ENCODE measurements at regions not wholly inside any gene's neighbourhood (a gene's known extent, or its start where the extent isn't known, plus 50 kb on each side); places are given as distances from the start of the nearest gene placed in this dataset.
A peak's percentile ranks its signal among the peaks of the same experiment; 100 is the strongest.

DNA sequence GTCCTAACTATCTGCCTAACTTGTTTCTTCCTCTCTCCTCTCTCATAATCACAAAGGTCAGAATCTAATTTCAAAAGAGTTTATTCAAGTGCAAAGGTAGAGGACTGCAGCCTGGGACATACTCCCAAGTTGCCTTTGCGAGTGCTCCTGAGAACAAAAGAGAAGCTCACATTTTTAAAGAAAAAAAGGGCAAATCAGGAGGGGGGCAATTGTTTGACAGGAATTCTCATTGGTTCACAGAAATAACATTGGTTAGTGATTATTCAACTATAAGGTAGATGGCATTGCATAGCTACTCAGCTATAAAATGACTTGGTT is 108.1 kb upstream of the RAI14 start:
- H3K4me1 ChIP-seq (ENCODE audit: low read length), result peaks cover 11% of the 10 kb centered on the region
- H3K4me2 ChIP-seq (ENCODE audit: low read length), result no peak overlapping the region
- H3K9me3 ChIP-seq (ENCODE audit: insufficient read depth, low read length), result peaks cover 15% of the 10 kb centered on the region
- H3K9ac ChIP-seq (ENCODE audit: low read length), result no peak overlapping the region
- no peak for TF ChIP-seq EZH2phosphoT487 (IDR thresholded peaks at IDR 0.05; ENCODE audit: low read depth)
- TF ChIP-seq, protein P1, sequence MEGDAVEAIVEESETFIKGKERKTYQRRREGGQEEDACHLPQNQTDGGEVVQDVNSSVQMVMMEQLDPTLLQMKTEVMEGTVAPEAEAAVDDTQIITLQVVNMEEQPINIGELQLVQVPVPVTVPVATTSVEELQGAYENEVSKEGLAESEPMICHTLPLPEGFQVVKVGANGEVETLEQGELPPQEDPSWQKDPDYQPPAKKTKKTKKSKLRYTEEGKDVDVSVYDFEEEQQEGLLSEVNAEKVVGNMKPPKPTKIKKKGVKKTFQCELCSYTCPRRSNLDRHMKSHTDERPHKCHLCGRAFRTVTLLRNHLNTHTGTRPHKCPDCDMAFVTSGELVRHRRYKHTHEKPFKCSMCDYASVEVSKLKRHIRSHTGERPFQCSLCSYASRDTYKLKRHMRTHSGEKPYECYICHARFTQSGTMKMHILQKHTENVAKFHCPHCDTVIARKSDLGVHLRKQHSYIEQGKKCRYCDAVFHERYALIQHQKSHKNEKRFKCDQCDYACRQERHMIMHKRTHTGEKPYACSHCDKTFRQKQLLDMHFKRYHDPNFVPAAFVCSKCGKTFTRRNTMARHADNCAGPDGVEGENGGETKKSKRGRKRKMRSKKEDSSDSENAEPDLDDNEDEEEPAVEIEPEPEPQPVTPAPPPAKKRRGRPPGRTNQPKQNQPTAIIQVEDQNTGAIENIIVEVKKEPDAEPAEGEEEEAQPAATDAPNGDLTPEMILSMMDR (IDR thresholded peaks at IDR 0.05; ENCODE audit: low read depth, low read length), result no peak
- no peaks in the 10 kb centered on the region for H3K79me2 ChIP-seq (ENCODE audit: low read length)
- no peaks in the 10 kb centered on the region for H4K20me1 ChIP-seq (ENCODE audit: insufficient read depth, low read length)
- peaks cover 14% of the 10 kb centered on the region for H3K36me3 ChIP-seq (replicated peaks; ENCODE audit: low read depth, low read length)
- no peak overlapping the region for H3K27ac ChIP-seq (ENCODE audit: low read length)
- no peak overlapping the region for H2AFZ ChIP-seq (ENCODE audit: low read depth, low read length)
- H3K4me3 ChIP-seq (ENCODE audit: low read length), result no peak overlapping the region
- H3K27me3 ChIP-seq (ENCODE audit: low read depth, low read length), result no peaks in the 10 kb centered on the region

DNA sequence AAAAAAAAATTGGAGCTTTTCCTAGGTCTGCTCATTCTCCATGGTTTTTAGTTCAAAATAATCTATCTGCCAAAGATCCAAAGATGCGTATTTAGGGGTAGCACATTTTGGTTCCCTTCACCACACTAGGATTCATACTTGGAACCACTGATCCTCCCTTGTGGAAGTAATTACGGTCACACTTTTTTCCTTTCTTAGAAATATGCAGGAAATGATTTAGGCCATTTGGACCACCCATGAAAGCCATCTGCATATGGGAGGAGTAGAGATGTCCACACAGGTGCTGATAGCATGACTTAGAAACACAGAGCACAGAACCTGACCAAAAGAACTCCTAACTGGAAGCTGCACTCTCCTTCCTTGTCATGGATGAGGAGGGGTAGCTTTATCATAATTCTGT is 105.9 kb upstream of the RAI14 start:
- Histone ChIP-seq H4K20me1 (ENCODE audit: insufficient read depth, low read length) (no peaks in the 10 kb centered on the region), H3K4me2 (ENCODE audit: low read length) (no peak overlapping the region), H3K27ac (ENCODE audit: low read length) (no peak overlapping the region), H3K36me3 (replicated peaks; ENCODE audit: low read depth, low read length) (peaks cover 9% of the 10 kb centered on the region), H3K79me2 (ENCODE audit: low read length) (no peaks in the 10 kb centered on the region), H3K9me3 (ENCODE audit: insufficient read depth, low read length) (peaks cover 15% of the 10 kb centered on the region), H3K4me3 (ENCODE audit: low read length) (no peak overlapping the region), H3K4me1 (ENCODE audit: low read length) (peaks cover 13% of the 10 kb centered on the region), H3K27me3 (ENCODE audit: low read depth, low read length) (no peaks in the 10 kb centered on the region), H2AFZ (ENCODE audit: low read depth, low read length) (no peak overlapping the region), H3K9ac (ENCODE audit: low read length) (no peak overlapping the region)
- TF ChIP-seq, protein P1 (IDR thresholded peaks at IDR 0.05; ENCODE audit: low read depth, low read length), result no peak

DNA sequence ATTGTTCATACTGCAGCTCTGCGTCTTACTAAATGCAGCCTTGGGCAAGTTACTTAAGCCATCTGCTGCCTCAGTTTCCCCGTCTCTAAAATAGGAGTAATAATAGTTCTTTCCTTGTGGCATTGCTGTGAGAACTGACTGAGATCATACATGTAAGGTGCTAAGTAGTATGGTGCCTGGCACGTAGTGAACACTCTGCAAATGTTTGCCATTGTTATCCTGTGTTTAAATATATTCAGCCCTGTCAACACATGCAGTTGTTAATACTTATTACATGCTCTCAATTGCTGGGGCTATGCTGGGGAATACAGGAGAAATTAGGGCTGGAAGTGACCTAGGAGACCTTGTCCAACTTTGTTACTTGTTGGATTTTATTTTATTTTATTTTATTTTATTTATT is 105.2 kb upstream of the RAI14 start:
- H3K4me2 ChIP-seq (ENCODE audit: low read length), result no peak overlapping the region
- TF ChIP-seq, protein P1 (IDR thresholded peaks at IDR 0.05; ENCODE audit: low read depth, low read length), result no peak
- TF ChIP-seq EZH2phosphoT487 (IDR thresholded peaks at IDR 0.05; ENCODE audit: low read depth), result no peak
- peaks cover 20% of the 10 kb centered on the region for H3K4me1 ChIP-seq (ENCODE audit: low read length)
- H3K9me3 ChIP-seq (ENCODE audit: insufficient read depth, low read length), result peaks cover 14% of the 10 kb centered on the region
- peaks cover 7% of the 10 kb centered on the region for H3K36me3 ChIP-seq (replicated peaks; ENCODE audit: low read depth, low read length)
- H2AFZ ChIP-seq (ENCODE audit: low read depth, low read length), result no peak overlapping the region
- no peaks in the 10 kb centered on the region for H3K27me3 ChIP-seq (ENCODE audit: low read depth, low read length)
- H4K20me1 ChIP-seq (ENCODE audit: insufficient read depth, low read length), result no peaks in the 10 kb centered on the region
- H3K9ac ChIP-seq (ENCODE audit: low read length), result no peak overlapping the region
- H3K4me3 ChIP-seq (ENCODE audit: low read length), result no peak overlapping the region
- no peak overlapping the region for H3K27ac ChIP-seq (ENCODE audit: low read length)
- H3K79me2 ChIP-seq (ENCODE audit: low read length), result no peaks in the 10 kb centered on the region

DNA sequence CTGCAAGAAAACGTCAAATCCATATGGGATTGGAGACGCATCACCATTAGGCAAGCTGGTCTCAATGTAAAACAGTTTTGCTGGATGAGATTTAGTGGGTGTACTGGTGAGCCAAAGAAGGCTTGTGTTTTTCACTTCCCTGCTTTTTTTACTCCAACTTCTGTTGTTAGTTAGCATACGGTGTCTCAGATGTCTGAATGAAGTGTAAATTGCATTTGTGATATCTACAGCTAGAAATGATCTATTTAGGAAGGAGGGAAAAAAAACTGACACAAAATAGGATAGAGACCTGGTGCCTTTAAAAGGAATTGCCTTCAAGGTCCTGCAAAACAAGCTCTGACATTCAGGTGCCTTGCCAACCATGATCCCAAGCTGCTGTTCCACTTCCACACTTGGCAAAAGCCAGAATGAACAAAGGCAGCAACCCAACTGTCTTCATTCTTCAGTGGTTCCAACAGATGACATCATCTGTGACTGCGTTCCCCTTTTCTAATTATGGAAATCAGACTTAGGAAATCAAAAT is 104.2 kb upstream of the RAI14 start:
- TF ChIP-seq, protein P1 (IDR thresholded peaks at IDR 0.05; ENCODE audit: low read depth, low read length), result no peak
- no peak for TF ChIP-seq EZH2phosphoT487 (IDR thresholded peaks at IDR 0.05; ENCODE audit: low read depth)
- Histone ChIP-seq H3K36me3 (replicated peaks; ENCODE audit: low read depth, low read length) (peaks cover under 1% of the 10 kb centered on the region), H3K4me2 (ENCODE audit: low read length) (0 out of 2 replicates have a peak overlapping the region, but pooled peaks have one; percentile 5), H4K20me1 (ENCODE audit: insufficient read depth, low read length) (no peaks in the 10 kb centered on the region), H3K4me1 (ENCODE audit: low read length) (peaks cover 28% of the 10 kb centered on the region), H3K27ac (ENCODE audit: low read length) (no peak overlapping the region), H3K9ac (ENCODE audit: low read length) (no peak overlapping the region), H3K27me3 (ENCODE audit: low read depth, low read length) (no peaks in the 10 kb centered on the region), H3K79me2 (ENCODE audit: low read length) (no peaks in the 10 kb centered on the region), H3K4me3 (ENCODE audit: low read length) (no peak overlapping the region), H2AFZ (ENCODE audit: low read depth, low read length) (no peak overlapping the region), H3K9me3 (ENCODE audit: insufficient read depth, low read length) (peaks cover 10% of the 10 kb centered on the region)

All from OCI-LY3 (cell line).